Pancreas (tissue), 10 donors: ENCODE measurements at regions not wholly inside any gene's neighbourhood (a gene's known extent, or its start where the extent isn't known, plus 50 kb on each side); places are given as distances from the start of the nearest gene placed in this dataset.
A peak's percentile ranks its signal among the peaks of the same experiment; 100 is the strongest.

ENCODE experiments used
- ATAC-seq, 4 donors: fragments of 200-7000 bp; cut with Tn5 transposase; one replicate each; pipeline versions ENCODE4 v1.8.0 to v1.9.1; 2020; ENCODE audit warnings: mild to moderate bottlenecking in 4 of 4, moderate library complexity in 4 of 4
- DNase-seq, 6 donors: peaks; one replicate each; pipeline ENCODE4 v3.0.0-alpha.2; 2020
- FAIRE-seq: peaks from 2 replicates; lab custom pipeline; 2012; peaks lifted over from hg19 to GRCh38; lab: Jason Lieb, UNC
- H3K27ac ChIP-seq, 4 donors: fragments of 200-600 bp; sonication (generic); 1 replicate in 3 of 4; 2 replicates in 1 of 4; pipeline versions ENCODE4 v1.5.0 to v1.8.0; 2020
- H3K27me3 ChIP-seq, 4 donors: fragments of 200-600 bp; one replicate each; pipeline ENCODE4 v1.8.0; 2021
- H3K36me3 ChIP-seq, 3 donors: fragments of 200-600 bp; sonication (generic) in 1 of 3; one replicate each; pipeline versions ENCODE4 v1.5.0 to v1.8.0; 2020 to 2021
- H3K4me1 ChIP-seq, 3 donors: fragments of 200-600 bp; one replicate each; pipeline ENCODE4 v1.8.0; 2021
- H3K4me3 ChIP-seq, 4 donors: fragments of 200-600 bp; sonication (generic) in 2 of 4; one replicate each; pipeline versions ENCODE4 v1.5.0 to v1.8.0; 2020 to 2021
- H3K9me3 ChIP-seq, 4 donors: fragments of 200-600 bp; one replicate each; pipeline ENCODE4 v1.8.0; 2021
- WGBS, 2 donors: extraction: QIAGEN DNeasy Blood & Tissue Kit; methylation state at CpG; one replicate each; pipeline ENCODE4 v1.1.7; 2013; 5-methylcytosine and 5-hydroxymethylcytosine counted together
- intact Hi-C, 3 donors: fragments of 100-400 bp; cut with DNase I; formaldehyde crosslinking; loops; one replicate each; pipeline versions ENCODE4 v1.11.1 to v1.14.2; 2022
- TF ChIP-seq, protein P1 (sequence below), 4 donors: fragments of 200-600 bp; sonication (generic) in 3 of 4; IDR thresholded peaks; one replicate each; pipeline versions ENCODE4 v1.5.0 to v1.8.0; 2021; ENCODE audit warnings: antibody characterized with exemption in 4 of 4
- donor health status: healthy with polysubstance abuse.
- donor health status: DM: no; HTN: no; CAD: no; lungs with moderate emphysema.
- donor health status: DM: no; HTN: no; CAD: no.
- donor health status: control.
- donor health status: control.
- donor health status: Bipolar disorder and iron deficiency.
- donor health status: DM: yes; HTN: yes; CAD: no.
- donor health status: DM: no; HTN: no; CAD: no.
- donor health status: DM: no; HTN: no; CAD: no.
- donor health status: DM: yes; HTN: yes; CAD: no.

DNA sequence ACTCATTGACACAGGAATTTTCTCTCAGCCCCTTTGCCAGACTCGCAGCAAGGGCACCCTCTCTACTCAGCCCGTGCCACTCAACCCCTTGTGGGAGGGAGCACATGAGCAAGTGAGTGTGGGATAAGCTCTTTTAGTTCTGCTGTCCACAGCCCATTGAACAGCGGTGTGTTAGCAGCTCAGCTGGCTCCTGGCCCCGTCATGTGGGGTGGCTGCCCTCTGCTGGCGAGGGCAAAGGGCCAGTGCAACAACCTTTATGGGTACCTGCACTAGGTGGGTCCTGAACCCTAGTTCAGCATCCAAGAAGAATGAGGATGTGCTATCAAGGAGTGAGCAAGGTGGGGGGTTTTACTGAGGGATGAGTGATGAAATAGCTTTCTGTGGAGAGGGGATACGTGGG lies 85.0 kb upstream of the ZNF81 start:
- intact Hi-C loops, result no loop called here
- 21 to 23% methylated on average over 6 of the region's 6 CpGs for WGBS, 2 donors
- no peak for FAIRE-seq
- peak; percentile 77 to 92 (median 85) for ATAC-seq
- Histone ChIP-seq H3K4me1 (no peaks in the 10 kb centered on the region), H3K4me3 (no peak overlapping the region), H3K9me3 (no peaks in the 10 kb centered on the region), H3K27me3 (no peaks in the 10 kb centered on the region), H3K27ac (no peak overlapping the region), H3K36me3 (no peaks in the 10 kb centered on the region)
- TF ChIP-seq, protein P1, sequence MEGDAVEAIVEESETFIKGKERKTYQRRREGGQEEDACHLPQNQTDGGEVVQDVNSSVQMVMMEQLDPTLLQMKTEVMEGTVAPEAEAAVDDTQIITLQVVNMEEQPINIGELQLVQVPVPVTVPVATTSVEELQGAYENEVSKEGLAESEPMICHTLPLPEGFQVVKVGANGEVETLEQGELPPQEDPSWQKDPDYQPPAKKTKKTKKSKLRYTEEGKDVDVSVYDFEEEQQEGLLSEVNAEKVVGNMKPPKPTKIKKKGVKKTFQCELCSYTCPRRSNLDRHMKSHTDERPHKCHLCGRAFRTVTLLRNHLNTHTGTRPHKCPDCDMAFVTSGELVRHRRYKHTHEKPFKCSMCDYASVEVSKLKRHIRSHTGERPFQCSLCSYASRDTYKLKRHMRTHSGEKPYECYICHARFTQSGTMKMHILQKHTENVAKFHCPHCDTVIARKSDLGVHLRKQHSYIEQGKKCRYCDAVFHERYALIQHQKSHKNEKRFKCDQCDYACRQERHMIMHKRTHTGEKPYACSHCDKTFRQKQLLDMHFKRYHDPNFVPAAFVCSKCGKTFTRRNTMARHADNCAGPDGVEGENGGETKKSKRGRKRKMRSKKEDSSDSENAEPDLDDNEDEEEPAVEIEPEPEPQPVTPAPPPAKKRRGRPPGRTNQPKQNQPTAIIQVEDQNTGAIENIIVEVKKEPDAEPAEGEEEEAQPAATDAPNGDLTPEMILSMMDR (IDR thresholded peaks at IDR 0.05), result peak in 2 of 4 donors; percentile 19 to 27
- peak; percentile 18 to 72 (median 56) for DNase-seq

DNA sequence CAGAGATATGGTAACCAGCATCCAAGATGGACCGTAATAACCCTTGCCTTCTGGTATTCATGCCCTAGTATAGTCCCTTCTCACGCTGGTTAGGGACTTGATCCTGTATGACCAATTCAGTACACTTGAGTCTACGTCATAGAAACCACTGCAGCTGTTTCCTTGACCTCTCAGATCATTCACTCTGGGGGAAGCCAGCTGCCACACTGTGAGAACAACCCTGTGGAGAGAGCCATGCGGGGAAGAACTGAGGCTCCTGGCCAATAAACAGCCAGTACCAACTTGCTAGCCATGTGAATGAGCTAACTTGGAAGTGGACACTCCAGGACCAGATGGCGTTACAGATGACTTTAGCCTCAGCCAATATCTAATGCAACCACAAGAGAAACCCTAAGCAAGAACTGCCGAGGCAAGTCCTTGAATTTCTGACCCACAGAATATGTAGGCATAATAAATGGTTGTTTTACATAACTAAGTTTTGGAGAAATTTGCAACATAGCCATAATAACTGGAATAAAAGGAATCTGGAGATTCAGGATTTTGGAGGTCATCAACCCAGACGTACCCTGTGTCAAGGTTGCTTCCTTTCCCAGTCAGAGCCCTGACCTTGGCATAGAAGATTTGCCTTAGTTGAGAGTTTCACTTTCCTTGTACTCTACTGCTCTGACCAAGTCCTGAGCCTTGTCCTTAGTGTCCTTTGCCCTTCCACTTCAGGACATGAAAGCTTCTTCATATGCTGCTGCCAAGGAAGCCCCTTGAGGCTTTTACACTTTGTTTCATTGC lies 87.3 kb upstream of the ZNF81 start:
- DNase-seq (no peak), ATAC-seq (no peak), FAIRE-seq (no peak)
- H3K27ac ChIP-seq, result no peak overlapping the region
- no peaks in the 10 kb centered on the region for H3K9me3 ChIP-seq
- TF ChIP-seq, protein P1 (IDR thresholded peaks at IDR 0.05), result no peak
- no peaks in the 10 kb centered on the region for H3K27me3 ChIP-seq
- 39 to 46% methylated on average over 7 of the region's 7 CpGs for WGBS, 2 donors
- H3K4me1 ChIP-seq, result no peaks in the 10 kb centered on the region
- no peak overlapping the region for H3K4me3 ChIP-seq
- intact Hi-C loops, result no loop called here
- no peaks in the 10 kb centered on the region for H3K36me3 ChIP-seq

DNA sequence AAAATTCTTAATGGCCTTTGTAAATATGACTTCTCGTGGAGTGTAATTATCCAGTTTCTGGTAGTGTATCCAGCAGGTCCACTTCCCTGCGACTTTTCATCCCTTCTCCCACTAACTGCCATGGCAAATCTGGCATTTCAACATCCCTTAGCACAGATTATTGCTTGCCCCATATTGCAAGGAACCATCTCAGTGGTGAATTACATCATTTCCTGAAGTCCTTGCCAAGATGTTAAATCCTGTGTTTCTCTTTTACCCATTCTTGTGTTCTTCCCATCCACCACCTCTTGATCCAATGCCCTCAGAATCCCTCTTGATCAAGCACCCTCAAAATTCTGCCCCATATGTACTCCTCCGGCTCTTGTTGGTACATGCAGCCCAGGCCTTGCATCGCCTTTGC lies 88.1 kb upstream of the ZNF81 start:
- no peak for DNase-seq
- Histone ChIP-seq H3K4me3 (no peak overlapping the region), H3K36me3 (no peaks in the 10 kb centered on the region), H3K4me1 (no peaks in the 10 kb centered on the region), H3K9me3 (no peaks in the 10 kb centered on the region), H3K27ac (no peak overlapping the region), H3K27me3 (peaks cover 0 to 5% (median 0%) of the 10 kb centered on the region in 4 donors)
- no peak for FAIRE-seq
- 66 to 74% methylated on average over 4 of the region's 4 CpGs for WGBS, 2 donors
- intact Hi-C loops, result no loop called here
- TF ChIP-seq, protein P1 (IDR thresholded peaks at IDR 0.05), result no peak
- ATAC-seq, result no peak

GRCh38 chrX:47746446-47746845 lies 87.5 kb upstream of the UXT start:
- no peak for DNase-seq
- Histone ChIP-seq H3K4me1 (no peaks in the 10 kb centered on the region), H3K27me3 (peaks cover 0 to 11% (median 0%) of the 10 kb centered on the region in 4 donors), H3K36me3 (no peaks in the 10 kb centered on the region), H3K4me3 (no peak overlapping the region), H3K9me3 (no peaks in the 10 kb centered on the region), H3K27ac (no peak overlapping the region)
- FAIRE-seq, result no peak
- ATAC-seq, result no peak
- TF ChIP-seq, protein P1 (IDR thresholded peaks at IDR 0.05), result no peak
- intact Hi-C loops, result no loop called here
- WGBS, 2 donors, result 51 to 59% methylated on average over 3 of the region's 3 CpGs

DNA sequence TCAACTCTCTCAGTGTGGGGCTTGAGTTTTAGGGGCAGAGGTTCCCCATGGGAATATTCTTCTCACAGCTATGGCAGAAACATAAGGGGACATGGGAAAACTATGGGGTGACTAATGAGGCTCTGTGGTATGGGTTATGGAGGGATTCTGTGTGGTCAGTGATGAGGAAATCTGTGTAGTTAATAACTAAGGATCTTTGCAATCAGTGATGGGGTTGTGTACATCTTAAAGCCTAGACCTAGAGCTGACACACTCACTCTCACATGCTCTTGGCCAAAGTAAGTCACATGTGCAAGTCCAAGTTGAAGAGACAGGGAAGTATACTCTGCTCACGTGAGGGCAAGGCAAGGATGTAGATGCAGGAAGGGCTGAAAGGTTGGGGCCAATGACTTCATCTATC lies 86.4 kb upstream of the UXT start:
- DNase-seq, result no peak
- Histone ChIP-seq H3K27ac (no peak overlapping the region), H3K9me3 (no peaks in the 10 kb centered on the region), H3K4me1 (no peaks in the 10 kb centered on the region), H3K36me3 (no peaks in the 10 kb centered on the region), H3K27me3 (peaks cover 0 to 11% (median 0%) of the 10 kb centered on the region in 4 donors), H3K4me3 (no peak overlapping the region)
- FAIRE-seq, result no peak
- WGBS, 2 donors, result 50 to 59% methylated on average over 1 of the region's 1 CpG
- ATAC-seq, result no peak
- intact Hi-C loops, result no loop called here
- TF ChIP-seq, protein P1 (IDR thresholded peaks at IDR 0.05), result no peak
